CD14-positive monocyte (primary cell): ENCODE measurements at regions not wholly inside any gene's neighbourhood (a gene's known extent, or its start where the extent isn't known, plus 50 kb on each side); places are given as distances from the start of the nearest gene placed in this dataset.

Experiments used
- DNase-seq, 3 donors: peaks; one replicate each; pipeline ENCODE4 v3.0.0-alpha.2; 2011 to 2022
- H2AFZ ChIP-seq: 2 replicates; pipeline ENCODE4 v1.6.0; 2012; ENCODE audit warnings: mild to moderate bottlenecking, low read depth, low read length, inconsistent platforms; ENCODE audit not compliant: insufficient read depth, poor library complexity, severe bottlenecking
- H3K27ac ChIP-seq, 2 donors: 1 replicate in 1 of 2; 2 replicates in 1 of 2; pipeline ENCODE4 v1.5.1; 2012 to 2013; ENCODE audit warnings: low read length in 2 of 2, control low read depth in 1 of 2, inconsistent platforms in 1 of 2, low read depth in 1 of 2, mild to moderate bottlenecking in 1 of 2
- H3K27me3 ChIP-seq, 2 donors: one replicate each; pipeline versions ENCODE4 v1.6.0 to v1.6.1; 2011 to 2013; ENCODE audit warnings: low read length in 2 of 2; ENCODE audit not compliant: control insufficient read depth in 2 of 2, insufficient read depth in 2 of 2
- H3K36me3 ChIP-seq, 2 donors: replicated peaks in 1 of 2; 1 replicate in 1 of 2; 2 replicates in 1 of 2; pipeline versions ENCODE4 v1.5.1 to v1.6.1; 2012 to 2013; ENCODE audit warnings: low read length in 2 of 2, control low read depth in 1 of 2, inconsistent platforms in 1 of 2, mild to moderate bottlenecking in 1 of 2; ENCODE audit not compliant: insufficient read depth in 2 of 2, control insufficient read depth in 1 of 2
- H3K4me1 ChIP-seq, 2 donors: 1 replicate in 1 of 2; 2 replicates in 1 of 2; pipeline versions ENCODE4 v1.5.1 to v1.6.1; 2012 to 2013; ENCODE audit warnings: low read length in 2 of 2, control low read depth in 1 of 2, inconsistent platforms in 1 of 2, mild to moderate bottlenecking in 1 of 2, moderate library complexity in 1 of 2; ENCODE audit not compliant: insufficient read depth in 2 of 2, control insufficient read depth in 1 of 2
- H3K4me2 ChIP-seq: replicated peaks from 2 replicates; pipeline ENCODE3; 2012; ENCODE audit warnings: low read length, moderate library complexity, mild to moderate bottlenecking; ENCODE audit not compliant: poor library complexity, severe bottlenecking; ENCODE audit errors: extremely low read depth
- H3K4me3 ChIP-seq, 3 experiments: fragments of 200-600 bp in 1 of 3; sonication (generic) in 1 of 3; replicated peaks in 1 of 3; 1 replicate in 2 of 3; 2 replicates in 1 of 3; pipeline ENCODE4 v1.5.1; 2011 to 2013; ENCODE audit warnings: low read length in 3 of 3, mild to moderate bottlenecking in 3 of 3, control low read depth in 2 of 3, low read depth in 2 of 3, inconsistent platforms in 1 of 3, moderate library complexity in 1 of 3
- H3K79me2 ChIP-seq: 2 replicates; pipeline ENCODE4 v1.6.0; 2012; ENCODE audit warnings: mild to moderate bottlenecking, control low read depth, inconsistent platforms, low read length, moderate library complexity; ENCODE audit not compliant: insufficient read depth
- H3K9ac ChIP-seq: 2 replicates; pipeline ENCODE4 v1.6.0; 2017; ENCODE audit warnings: low read length, mild to moderate bottlenecking; ENCODE audit not compliant: insufficient read depth, poor library complexity, severe bottlenecking
- H3K9me3 ChIP-seq, 2 donors: replicated peaks in 1 of 2; 1 replicate in 1 of 2; 2 replicates in 1 of 2; pipeline versions ENCODE4 v1.5.1 to v1.6.1; 2012 to 2013; ENCODE audit warnings: low read length in 2 of 2, control low read depth in 1 of 2; ENCODE audit not compliant: control insufficient read depth in 1 of 2, insufficient read depth in 1 of 2
- H4K20me1 ChIP-seq: 2 replicates; pipeline ENCODE4 v1.6.0; 2012; ENCODE audit warnings: mild to moderate bottlenecking, low read length, control low read depth, moderate library complexity; ENCODE audit not compliant: insufficient read depth
- H3K27ac Mint-ChIP-seq, 7 donors: one replicate each; pipeline ENCODE4 v1.8.0; 2020; ENCODE audit warnings: mild to moderate bottlenecking in 7 of 7, mixed read lengths in 7 of 7, moderate library complexity in 6 of 7, inconsistent platforms in 2 of 7
- H3K27me3 Mint-ChIP-seq, 3 donors: one replicate each; pipeline ENCODE4 v1.8.0; 2021 to 2022; ENCODE audit warnings: low read depth in 3 of 3, mild to moderate bottlenecking in 3 of 3, mixed read lengths in 3 of 3, moderate library complexity in 3 of 3, inconsistent platforms in 1 of 3
- H3K36me3 Mint-ChIP-seq, 2 donors: one replicate each; pipeline ENCODE4 v1.8.0; 2020; ENCODE audit warnings: mixed read lengths in 2 of 2, inconsistent platforms in 1 of 2, mild to moderate bottlenecking in 1 of 2
- H3K4me1 Mint-ChIP-seq: one replicate; pipeline ENCODE4 v1.8.0; 2020; ENCODE audit warnings: mild to moderate bottlenecking, mixed read lengths
- H3K4me3 Mint-ChIP-seq, 2 donors: one replicate each; pipeline ENCODE4 v1.8.0; 2020; ENCODE audit warnings: mild to moderate bottlenecking in 2 of 2, mixed read lengths in 2 of 2, moderate library complexity in 1 of 2
- H3K9me3 Mint-ChIP-seq, 7 donors: one replicate each; pipeline ENCODE4 v1.8.0; 2020 to 2022; ENCODE audit warnings: mixed read lengths in 7 of 7, mild to moderate bottlenecking in 6 of 7, moderate library complexity in 6 of 7, inconsistent platforms in 2 of 7
- CTCF ChIP-seq: fragments of 200-600 bp; IDR thresholded peaks from one replicate; pipeline ENCODE4 v1.8.0; 2022; ENCODE audit warnings: antibody characterized with exemption, mild to moderate bottlenecking
- WGBS: methylation state at CpG from one replicate; pipeline ENCODE4 v1.1.5; 2013; ENCODE audit warnings: missing lambda C conversion rate; ENCODE audit not compliant: insufficient coverage; 5-methylcytosine and 5-hydroxymethylcytosine counted together
- intact Hi-C, 2 donors: fragments of 100-400 bp; cut with micrococcal nuclease; formaldehyde crosslinking; loops; one replicate each; pipeline versions ENCODE4 v1.15.0 to v1.15.1; 2023

GRCh38 chr17:12242345-12242954 lies 221.8 kb downstream of the MAP2K4 start:
- peaks cover 0 to 11% (median 6%) of the 10 kb centered on the region in 7 donors for H3K9me3 Mint-ChIP-seq
- H3K27ac Mint-ChIP-seq, result no peak overlapping the region
- TF ChIP-seq CTCF, result no peak
- no peaks in the 10 kb centered on the region for H3K36me3 Mint-ChIP-seq
- Histone ChIP-seq H3K4me1 (no peaks in the 10 kb centered on the region), H3K79me2 (no peaks in the 10 kb centered on the region), H4K20me1 (no peaks in the 10 kb centered on the region), H3K4me3 (no peak overlapping the region), H2AFZ (no peak overlapping the region), H3K27ac (no peak overlapping the region), H3K9ac (no peak overlapping the region), H3K9me3 (peaks cover 0 to 2% of the 10 kb centered on the region in 2 donors), H3K4me2 (no peak overlapping the region), H3K27me3 (no peaks in the 10 kb centered on the region), H3K36me3 (no peaks in the 10 kb centered on the region)
- WGBS, result 95% methylated on average over 5 of the region's 9 CpGs
- H3K4me1 Mint-ChIP-seq, result no peaks in the 10 kb centered on the region
- no peak for DNase-seq
- intact Hi-C loops, result no loop called here
- H3K4me3 Mint-ChIP-seq, result no peak overlapping the region
- H3K27me3 Mint-ChIP-seq, result peaks cover 0 to 2% (median 0%) of the 10 kb centered on the region in 3 donors

- Histone ChIP-seq H3K4me1 (no peaks in the 10 kb centered on the region), H3K27me3 (no peaks in the 10 kb centered on the region), H3K9ac (no peak overlapping the region), H3K36me3 (no peaks in the 10 kb centered on the region), H3K27ac (no peak overlapping the region), H3K79me2 (no peaks in the 10 kb centered on the region), H2AFZ (no peak overlapping the region), H3K4me3 (no peak overlapping the region), H3K4me2 (no peak overlapping the region), H4K20me1 (no peaks in the 10 kb centered on the region), H3K9me3 (no peaks in the 10 kb centered on the region)
- Mint-ChIP-seq H3K27ac (no peak overlapping the region), H3K4me3 (no peak overlapping the region), H3K27me3 (peaks cover 0 to 2% (median 2%) of the 10 kb centered on the region in 3 donors), H3K36me3 (no peaks in the 10 kb centered on the region), H3K4me1 (no peaks in the 10 kb centered on the region), H3K9me3 (peaks cover 0 to 9% (median 3%) of the 10 kb centered on the region in 7 donors)
- WGBS, result no CpG with 5 or more reads among the region's 2 CpGs
- no peak for TF ChIP-seq CTCF
- intact Hi-C loops, result no loop called here
- no peak for DNase-seq
Observed at GRCh38 chr17:12247761-12248160, 227.1 kb downstream of the MAP2K4 start.
